ENCODE measurements at regions not wholly inside any gene's neighbourhood (a gene's known extent, or its start where the extent isn't known, plus 50 kb on each side); places are given as distances from the start of the nearest gene placed in this dataset.

- Histone ChIP-seq H4K20me1 (ENCODE audit: insufficient read depth, low read length) (no peaks in the 10 kb centered on the region), H3K9me3 (replicated peaks in 1 of 2; ENCODE audit: control insufficient read depth in 1 of 2, insufficient read depth in 1 of 2, low read length in 2 of 2) (no peaks in the 10 kb centered on the region), H3K4me2 (replicated peaks; ENCODE audit: extremely low read depth, low read length, poor library complexity, severe bottlenecking) (no peak overlapping the region), H3K36me3 (replicated peaks in 1 of 2; ENCODE audit: control insufficient read depth in 1 of 2, insufficient read depth in 2 of 2, low read length in 2 of 2) (no peaks in the 10 kb centered on the region), H3K4me3 (replicated peaks in 1 of 3; ENCODE audit: low read depth in 2 of 3, low read length in 3 of 3) (no peak overlapping the region), H3K79me2 (ENCODE audit: insufficient read depth, low read length) (no peaks in the 10 kb centered on the region), H3K9ac (ENCODE audit: insufficient read depth, low read length, poor library complexity, severe bottlenecking) (no peak overlapping the region), H3K4me1 (ENCODE audit: control insufficient read depth in 1 of 2, insufficient read depth in 2 of 2, low read length in 2 of 2) (no peaks in the 10 kb centered on the region), H3K27me3 (ENCODE audit: control insufficient read depth in 2 of 2, insufficient read depth in 2 of 2, low read length in 2 of 2) (no peaks in the 10 kb centered on the region), H2AFZ (ENCODE audit: insufficient read depth, low read depth, low read length, poor library complexity, severe bottlenecking) (no peak overlapping the region), H3K27ac (ENCODE audit: low read depth in 1 of 2, low read length in 2 of 2) (no peak overlapping the region)
- Mint-ChIP-seq H3K27ac (peak overlapping the region in 1 of 7 donors; percentile 3), H3K4me1 (no peaks in the 10 kb centered on the region), H3K36me3 (no peaks in the 10 kb centered on the region), H3K27me3 (ENCODE audit: low read depth in 3 of 3) (no peaks in the 10 kb centered on the region), H3K4me3 (no peak overlapping the region), H3K9me3 (peaks cover 0 to 5% (median 3%) of the 10 kb centered on the region in 7 donors)
- 90% methylated on average over 5 of the region's 5 CpGs for WGBS (ENCODE audit: insufficient coverage)
- intact Hi-C loops (cut with micrococcal nuclease): no loop called here
- TF ChIP-seq, protein P1, sequence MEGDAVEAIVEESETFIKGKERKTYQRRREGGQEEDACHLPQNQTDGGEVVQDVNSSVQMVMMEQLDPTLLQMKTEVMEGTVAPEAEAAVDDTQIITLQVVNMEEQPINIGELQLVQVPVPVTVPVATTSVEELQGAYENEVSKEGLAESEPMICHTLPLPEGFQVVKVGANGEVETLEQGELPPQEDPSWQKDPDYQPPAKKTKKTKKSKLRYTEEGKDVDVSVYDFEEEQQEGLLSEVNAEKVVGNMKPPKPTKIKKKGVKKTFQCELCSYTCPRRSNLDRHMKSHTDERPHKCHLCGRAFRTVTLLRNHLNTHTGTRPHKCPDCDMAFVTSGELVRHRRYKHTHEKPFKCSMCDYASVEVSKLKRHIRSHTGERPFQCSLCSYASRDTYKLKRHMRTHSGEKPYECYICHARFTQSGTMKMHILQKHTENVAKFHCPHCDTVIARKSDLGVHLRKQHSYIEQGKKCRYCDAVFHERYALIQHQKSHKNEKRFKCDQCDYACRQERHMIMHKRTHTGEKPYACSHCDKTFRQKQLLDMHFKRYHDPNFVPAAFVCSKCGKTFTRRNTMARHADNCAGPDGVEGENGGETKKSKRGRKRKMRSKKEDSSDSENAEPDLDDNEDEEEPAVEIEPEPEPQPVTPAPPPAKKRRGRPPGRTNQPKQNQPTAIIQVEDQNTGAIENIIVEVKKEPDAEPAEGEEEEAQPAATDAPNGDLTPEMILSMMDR (IDR thresholded peaks at IDR 0.05): no peak
- no peak for DNase-seq
Measured at GRCh38 chr5:63255594-63255993, 677.0 kb downstream of the LRRC70 start.

GRCh38 chr5:63250939-63251338 is 672.3 kb downstream of the LRRC70 start:
- no peaks in the 10 kb centered on the region for H3K9me3 ChIP-seq (replicated peaks in 1 of 2; ENCODE audit: control insufficient read depth in 1 of 2, insufficient read depth in 1 of 2, low read length in 2 of 2)
- H3K4me2 ChIP-seq (replicated peaks; ENCODE audit: extremely low read depth, low read length, poor library complexity, severe bottlenecking): no peak overlapping the region
- H3K9me3 Mint-ChIP-seq: peaks cover 0 to 3% (median 0%) of the 10 kb centered on the region in 7 donors
- no peak overlapping the region for H3K4me3 ChIP-seq (replicated peaks in 1 of 3; ENCODE audit: low read depth in 2 of 3, low read length in 3 of 3)
- no peaks in the 10 kb centered on the region for H3K27me3 ChIP-seq (ENCODE audit: control insufficient read depth in 2 of 2, insufficient read depth in 2 of 2, low read length in 2 of 2)
- no peaks in the 10 kb centered on the region for H3K4me1 Mint-ChIP-seq
- no peak overlapping the region for H3K9ac ChIP-seq (ENCODE audit: insufficient read depth, low read length, poor library complexity, severe bottlenecking)
- no peaks in the 10 kb centered on the region for H3K36me3 ChIP-seq (replicated peaks in 1 of 2; ENCODE audit: control insufficient read depth in 1 of 2, insufficient read depth in 2 of 2, low read length in 2 of 2)
- intact Hi-C loops (cut with micrococcal nuclease): no loop called here
- no peaks in the 10 kb centered on the region for H4K20me1 ChIP-seq (ENCODE audit: insufficient read depth, low read length)
- no peaks in the 10 kb centered on the region for H3K79me2 ChIP-seq (ENCODE audit: insufficient read depth, low read length)
- no peak overlapping the region for H3K27ac ChIP-seq (ENCODE audit: low read depth in 1 of 2, low read length in 2 of 2)
- no peak overlapping the region for H3K4me3 Mint-ChIP-seq
- H3K27ac Mint-ChIP-seq: no peak overlapping the region
- H3K36me3 Mint-ChIP-seq: no peaks in the 10 kb centered on the region
- DNase-seq: no peak
- H3K4me1 ChIP-seq (ENCODE audit: control insufficient read depth in 1 of 2, insufficient read depth in 2 of 2, low read length in 2 of 2): no peaks in the 10 kb centered on the region
- H3K27me3 Mint-ChIP-seq (ENCODE audit: low read depth in 3 of 3): peaks cover 0 to 2% (median 0%) of the 10 kb centered on the region in 3 donors
- TF ChIP-seq, protein P1 (IDR thresholded peaks at IDR 0.05): no peak
- no CpG with 5 or more reads among the region's 1 CpG for WGBS (ENCODE audit: insufficient coverage)
- no peak overlapping the region for H2AFZ ChIP-seq (ENCODE audit: insufficient read depth, low read depth, low read length, poor library complexity, severe bottlenecking)

Data from CD14-positive monocyte (primary cell).